Astrocyte (in vitro differentiated cells and primary cell): ENCODE measurements at regions not wholly inside any gene's neighbourhood (a gene's known extent, or its start where the extent isn't known, plus 50 kb on each side); places are given as distances from the start of the nearest gene placed in this dataset.
"Not testable (repeated sequence)": the region's sequence is repeated elsewhere in the genome, so short reads cannot be mapped to it uniquely, and the experiment has no call there.

Experiments used
- DNase-seq: peaks from one replicate; pipeline ENCODE4 v3.0.0-alpha.2; 2010; ENCODE audit warnings: low read depth
- FAIRE-seq: peaks from 2 replicates; lab custom pipeline; 2011; peaks lifted over from hg19 to GRCh38; lab: Jason Lieb, UNC
- H2AFZ ChIP-seq: 2 replicates; pipeline ENCODE4 v1.6.0; 2012; ENCODE audit warnings: low read depth, low read length, inconsistent platforms
- H3K27ac ChIP-seq: 2 replicates; pipeline ENCODE4 v1.5.1; 2011; ENCODE audit warnings: low read depth, low read length, inconsistent platforms
- H3K27me3 ChIP-seq: 2 replicates; pipeline ENCODE4 v1.6.0; 2011; ENCODE audit warnings: low read length, inconsistent platforms; ENCODE audit not compliant: insufficient read depth
- H3K36me3 ChIP-seq: 2 replicates; pipeline ENCODE4 v1.5.1; 2011; ENCODE audit warnings: low read length, inconsistent platforms; ENCODE audit not compliant: insufficient read depth
- H3K4me1 ChIP-seq: 2 replicates; pipeline ENCODE4 v1.5.1; 2011; ENCODE audit warnings: low read length, inconsistent platforms; ENCODE audit not compliant: insufficient read depth
- H3K4me2 ChIP-seq: 2 replicates; pipeline ENCODE4 v1.6.0; 2012; ENCODE audit warnings: low read length, inconsistent platforms
- H3K4me3 ChIP-seq: 2 replicates; pipeline ENCODE4 v1.5.1; 2011; ENCODE audit warnings: low read depth, mild to moderate bottlenecking, low read length, inconsistent platforms; ENCODE audit not compliant: insufficient read depth
- H3K79me2 ChIP-seq: 2 replicates; pipeline ENCODE4 v1.6.0; 2012; ENCODE audit warnings: mild to moderate bottlenecking, low read length, inconsistent platforms; ENCODE audit not compliant: insufficient read depth
- H3K9ac ChIP-seq: 2 replicates; pipeline ENCODE4 v1.6.0; 2012; ENCODE audit warnings: mild to moderate bottlenecking, low read length, inconsistent platforms
- H3K9me3 ChIP-seq: 2 replicates; pipeline ENCODE4 v1.5.1; 2012; ENCODE audit warnings: low read depth, mild to moderate bottlenecking, low read length, inconsistent platforms; ENCODE audit not compliant: insufficient read depth
- H4K20me1 ChIP-seq: 2 replicates; pipeline ENCODE4 v1.6.0; 2012; ENCODE audit warnings: low read length, inconsistent platforms; ENCODE audit not compliant: insufficient read depth
- H3K27ac Mint-ChIP-seq: one replicate; pipeline ENCODE4 v1.8.0; 2021; ENCODE audit warnings: mild to moderate bottlenecking, mixed read lengths; ENCODE audit not compliant: unreplicated experiment
- H3K27me3 Mint-ChIP-seq: one replicate; pipeline ENCODE4 v1.8.0; 2021; ENCODE audit warnings: low read depth, mixed read lengths; ENCODE audit not compliant: unreplicated experiment
- H3K36me3 Mint-ChIP-seq: one replicate; pipeline ENCODE4 v1.8.0; 2021; ENCODE audit warnings: low read depth, mixed read lengths; ENCODE audit not compliant: unreplicated experiment
- H3K4me1 Mint-ChIP-seq: one replicate; pipeline ENCODE4 v1.8.0; 2021; ENCODE audit warnings: low read depth, mixed read lengths; ENCODE audit not compliant: unreplicated experiment
- H3K4me3 Mint-ChIP-seq: one replicate; pipeline ENCODE4 v1.8.0; 2021; ENCODE audit warnings: mild to moderate bottlenecking, moderate library complexity, mixed read lengths; ENCODE audit not compliant: unreplicated experiment
- H3K9me3 Mint-ChIP-seq: one replicate; pipeline ENCODE4 v1.8.0; 2021; ENCODE audit warnings: mild to moderate bottlenecking, mixed read lengths; ENCODE audit not compliant: unreplicated experiment
- CTCF ChIP-seq: IDR thresholded peaks from 2 replicates; pipeline ENCODE4 v1.5.1; 2011; ENCODE audit warnings: low read depth, mild to moderate bottlenecking, inconsistent platforms, low read length, moderate library complexity; ENCODE audit not compliant: insufficient read depth
- EZH2 ChIP-seq: IDR thresholded peaks from 2 replicates; pipeline ENCODE4 v1.6.1; 2012; ENCODE audit warnings: mild to moderate bottlenecking, low read length, inconsistent platforms; ENCODE audit not compliant: insufficient read depth

GRCh38 chr17:14541714-14542113 is 240.8 kb downstream of the HS3ST3B1 start:
- FAIRE-seq (no peak), DNase-seq (no peak)
- Histone ChIP-seq H3K9me3 (no peaks in the 10 kb centered on the region), H3K9ac (no peak overlapping the region), H4K20me1 (no peaks in the 10 kb centered on the region), H3K27ac (no peak overlapping the region), H3K4me1 (no peaks in the 10 kb centered on the region), H3K36me3 (no peaks in the 10 kb centered on the region), H3K79me2 (no peaks in the 10 kb centered on the region), H3K27me3 (no peaks in the 10 kb centered on the region), H2AFZ (no peak overlapping the region), H3K4me3 (no peak overlapping the region), H3K4me2 (no peak overlapping the region)
- no peaks in the 10 kb centered on the region for H3K27me3 Mint-ChIP-seq
- TF ChIP-seq EZH2 = no peak
- TF ChIP-seq CTCF = no peak
- no peaks in the 10 kb centered on the region for H3K9me3 Mint-ChIP-seq
- H3K36me3 Mint-ChIP-seq = no peaks in the 10 kb centered on the region
- no peaks in the 10 kb centered on the region for H3K4me1 Mint-ChIP-seq
- no peak overlapping the region for H3K27ac Mint-ChIP-seq
- H3K4me3 Mint-ChIP-seq = no peak overlapping the region

- H3K4me1 ChIP-seq = no peaks in the 10 kb centered on the region
- no peaks in the 10 kb centered on the region for H3K36me3 ChIP-seq
- H3K36me3 Mint-ChIP-seq = no peaks in the 10 kb centered on the region
- H3K27ac Mint-ChIP-seq = no peak overlapping the region
- no peak overlapping the region for H3K27ac ChIP-seq
- no peak overlapping the region for H3K4me3 ChIP-seq
- FAIRE-seq = no peak
- H3K4me1 Mint-ChIP-seq = no peaks in the 10 kb centered on the region
- H3K79me2 ChIP-seq = no peaks in the 10 kb centered on the region
- no peaks in the 10 kb centered on the region for H4K20me1 ChIP-seq
- H3K27me3 ChIP-seq = no peaks in the 10 kb centered on the region
- no peak overlapping the region for H3K4me3 Mint-ChIP-seq
- H3K4me2 ChIP-seq = no peak overlapping the region
- no peaks in the 10 kb centered on the region for H3K27me3 Mint-ChIP-seq
- no peaks in the 10 kb centered on the region for H3K9me3 Mint-ChIP-seq
- no peak for TF ChIP-seq CTCF
- no peak for TF ChIP-seq EZH2
- DNase-seq = no peak
- no peak overlapping the region for H3K9ac ChIP-seq
- H2AFZ ChIP-seq = no peak overlapping the region
- H3K9me3 ChIP-seq = no peaks in the 10 kb centered on the region
Observed at GRCh38 chr17:14539801-14540200, 238.9 kb downstream of the HS3ST3B1 start.

GRCh38 chr17:14532242-14532641 is 231.4 kb downstream of the HS3ST3B1 start:
- not testable (repeated sequence) for H3K36me3 ChIP-seq, H4K20me1 ChIP-seq, H3K9me3 ChIP-seq, H2AFZ ChIP-seq, H3K4me1 Mint-ChIP-seq, H3K36me3 Mint-ChIP-seq, H3K4me3 ChIP-seq, H3K27ac ChIP-seq, FAIRE-seq, H3K4me1 ChIP-seq, H3K9ac ChIP-seq, H3K27me3 Mint-ChIP-seq, H3K4me2 ChIP-seq, H3K79me2 ChIP-seq, H3K9me3 Mint-ChIP-seq, H3K27me3 ChIP-seq, H3K27ac Mint-ChIP-seq, DNase-seq, H3K4me3 Mint-ChIP-seq
